ENCODE measurements at regions not wholly inside any gene's neighbourhood (a gene's known extent, or its start where the extent isn't known, plus 50 kb on each side); places are given as distances from the start of the nearest gene placed in this dataset.

DNA sequence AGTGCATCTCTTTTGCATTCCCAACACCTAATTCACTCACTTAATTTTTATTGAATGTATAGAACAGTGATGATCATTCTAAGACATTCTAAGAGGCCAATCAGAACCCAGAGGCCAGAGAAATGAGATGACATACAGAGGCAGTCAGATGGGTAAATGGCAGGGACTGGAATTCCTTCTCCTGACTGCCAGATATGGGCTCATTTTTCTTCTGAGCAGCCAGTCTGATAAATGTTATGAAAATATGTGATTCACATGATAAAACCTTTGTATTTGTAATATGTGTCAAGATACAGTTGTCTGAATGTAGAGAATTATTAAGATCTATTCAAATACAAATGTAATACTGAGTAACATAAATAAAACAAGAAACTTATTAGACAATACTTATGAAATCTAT lies 277.8 kb downstream of the EPM2A start:
- DNase-seq (no peak), ATAC-seq (ENCODE audit: low read depth) (no peak)
- TF ChIP-seq, protein P1, sequence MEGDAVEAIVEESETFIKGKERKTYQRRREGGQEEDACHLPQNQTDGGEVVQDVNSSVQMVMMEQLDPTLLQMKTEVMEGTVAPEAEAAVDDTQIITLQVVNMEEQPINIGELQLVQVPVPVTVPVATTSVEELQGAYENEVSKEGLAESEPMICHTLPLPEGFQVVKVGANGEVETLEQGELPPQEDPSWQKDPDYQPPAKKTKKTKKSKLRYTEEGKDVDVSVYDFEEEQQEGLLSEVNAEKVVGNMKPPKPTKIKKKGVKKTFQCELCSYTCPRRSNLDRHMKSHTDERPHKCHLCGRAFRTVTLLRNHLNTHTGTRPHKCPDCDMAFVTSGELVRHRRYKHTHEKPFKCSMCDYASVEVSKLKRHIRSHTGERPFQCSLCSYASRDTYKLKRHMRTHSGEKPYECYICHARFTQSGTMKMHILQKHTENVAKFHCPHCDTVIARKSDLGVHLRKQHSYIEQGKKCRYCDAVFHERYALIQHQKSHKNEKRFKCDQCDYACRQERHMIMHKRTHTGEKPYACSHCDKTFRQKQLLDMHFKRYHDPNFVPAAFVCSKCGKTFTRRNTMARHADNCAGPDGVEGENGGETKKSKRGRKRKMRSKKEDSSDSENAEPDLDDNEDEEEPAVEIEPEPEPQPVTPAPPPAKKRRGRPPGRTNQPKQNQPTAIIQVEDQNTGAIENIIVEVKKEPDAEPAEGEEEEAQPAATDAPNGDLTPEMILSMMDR (IDR thresholded peaks at IDR 0.05), result no peak
- TF ChIP-seq EZH2 (IDR thresholded peaks at IDR 0.05; ENCODE audit: borderline replicate concordance, insufficient read depth, low read depth, low read length, poor library complexity, severe bottlenecking), result no peak
- POLR2A ChIA-PET, result no interaction called here
- no peak overlapping the region for H3K4me2 ChIP-seq (replicated peaks; ENCODE audit: low read depth, low read length, poor library complexity, severe bottlenecking)
- H3K27ac ChIP-seq (ENCODE audit: low read length in 2 of 2), result no peak overlapping the region
- H3K27ac Mint-ChIP-seq, result no peak overlapping the region
- no peaks in the 10 kb centered on the region for H3K4me1 Mint-ChIP-seq
- H3K9me3 ChIP-seq (ENCODE audit: control extremely low read depth in 1 of 3, control insufficient read depth in 2 of 3, insufficient read depth in 1 of 3, low read length in 2 of 3), result no peaks in the 10 kb centered on the region
- H3K79me2 ChIP-seq (ENCODE audit: control insufficient read depth, insufficient read depth, low read length), result no peaks in the 10 kb centered on the region
- CTCF ChIA-PET, result no interaction called here
- no peaks in the 10 kb centered on the region for H3K27me3 ChIP-seq (replicated peaks in 1 of 4; ENCODE audit: control extremely low read depth in 1 of 4, control insufficient read depth in 3 of 4, insufficient read depth in 4 of 4, low read length in 3 of 4)
- no peak overlapping the region for H3K4me3 Mint-ChIP-seq
- no peaks in the 10 kb centered on the region for H3K9me3 Mint-ChIP-seq (ENCODE audit: insufficient read depth)
- no peaks in the 10 kb centered on the region for H3K4me1 ChIP-seq (ENCODE audit: control insufficient read depth in 2 of 2, insufficient read depth in 2 of 2, low read length in 2 of 2)
- H3K36me3 ChIP-seq (replicated peaks in 1 of 2; ENCODE audit: control extremely low read depth in 1 of 2, control insufficient read depth in 1 of 2, extremely low read depth in 1 of 2, insufficient read depth in 2 of 2, low read length in 1 of 2), result no peaks in the 10 kb centered on the region
- no peak overlapping the region for H3K9ac ChIP-seq (ENCODE audit: low read length)
- intact Hi-C loops (cut with micrococcal nuclease), result no loop called here
- no peak overlapping the region for H3K4me3 ChIP-seq (ENCODE audit: control extremely low read depth in 1 of 5, extremely low read depth in 1 of 5, insufficient read depth in 1 of 5, low read depth in 2 of 5, low read length in 4 of 5)
- no peak overlapping the region for H2AFZ ChIP-seq (ENCODE audit: insufficient read depth, low read depth, low read length, poor library complexity, severe bottlenecking)
- no peaks in the 10 kb centered on the region for H3K27me3 Mint-ChIP-seq
- no peaks in the 10 kb centered on the region for H4K20me1 ChIP-seq (ENCODE audit: control insufficient read depth, insufficient read depth, low read length, poor library complexity, severe bottlenecking)

DNA sequence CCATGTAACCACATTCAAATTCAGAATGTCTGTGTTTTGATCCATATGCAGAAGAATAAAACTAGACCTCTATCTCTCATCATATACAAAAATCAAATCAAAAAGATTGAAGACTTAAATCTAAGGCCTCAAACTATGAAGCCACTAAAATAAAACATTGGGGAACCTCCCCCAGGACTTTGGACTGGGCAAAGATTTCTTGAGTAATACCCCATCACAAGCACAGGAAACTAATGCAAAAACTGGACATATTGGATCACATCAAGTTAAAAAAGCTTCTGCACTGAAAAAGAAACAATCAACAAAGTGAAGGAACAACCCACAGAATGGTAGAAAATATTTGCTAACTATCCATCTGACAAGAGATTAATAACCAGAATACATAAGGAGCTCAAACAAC lies 266.8 kb downstream of the EPM2A start:
- POLR2A ChIA-PET, result no interaction called here
- intact Hi-C loops (cut with micrococcal nuclease), result no loop called here

More for the DNA sequence above, 266.8 kb downstream of the EPM2A start:
- Histone ChIP-seq H3K4me3 (ENCODE audit: control extremely low read depth in 1 of 5, extremely low read depth in 1 of 5, insufficient read depth in 1 of 5, low read depth in 2 of 5, low read length in 4 of 5) (no peak overlapping the region), H3K4me1 (ENCODE audit: control insufficient read depth in 2 of 2, insufficient read depth in 2 of 2, low read length in 2 of 2) (no peaks in the 10 kb centered on the region), H3K36me3 (replicated peaks in 1 of 2; ENCODE audit: control extremely low read depth in 1 of 2, control insufficient read depth in 1 of 2, extremely low read depth in 1 of 2, insufficient read depth in 2 of 2, low read length in 1 of 2) (no peaks in the 10 kb centered on the region), H2AFZ (ENCODE audit: insufficient read depth, low read depth, low read length, poor library complexity, severe bottlenecking) (no peak overlapping the region), H3K9me3 (ENCODE audit: control extremely low read depth in 1 of 3, control insufficient read depth in 2 of 3, insufficient read depth in 1 of 3, low read length in 2 of 3) (peaks cover 0 to 9% (median 0%) of the 10 kb centered on the region in 3 donors), H3K27me3 (replicated peaks in 1 of 4; ENCODE audit: control extremely low read depth in 1 of 4, control insufficient read depth in 3 of 4, insufficient read depth in 4 of 4, low read length in 3 of 4) (no peaks in the 10 kb centered on the region), H3K27ac (ENCODE audit: low read length in 2 of 2) (no peak overlapping the region), H3K79me2 (ENCODE audit: control insufficient read depth, insufficient read depth, low read length) (no peaks in the 10 kb centered on the region), H3K4me2 (replicated peaks; ENCODE audit: low read depth, low read length, poor library complexity, severe bottlenecking) (no peak overlapping the region), H3K9ac (ENCODE audit: low read length) (no peak overlapping the region), H4K20me1 (ENCODE audit: control insufficient read depth, insufficient read depth, low read length, poor library complexity, severe bottlenecking) (no peaks in the 10 kb centered on the region)
- ATAC-seq (ENCODE audit: low read depth) (no peak), DNase-seq (no peak)
- Mint-ChIP-seq H3K9me3 (ENCODE audit: insufficient read depth) (peaks cover 2% of the 10 kb centered on the region), H3K4me3 (no peak overlapping the region), H3K4me1 (no peaks in the 10 kb centered on the region), H3K27me3 (no peaks in the 10 kb centered on the region), H3K27ac (no peak overlapping the region)
- CTCF ChIA-PET, result no interaction called here
- TF ChIP-seq, protein P1 (IDR thresholded peaks at IDR 0.05), result no peak
- TF ChIP-seq EZH2 (IDR thresholded peaks at IDR 0.05; ENCODE audit: borderline replicate concordance, insufficient read depth, low read depth, low read length, poor library complexity, severe bottlenecking), result no peak
